GM12878 (cell line): ENCODE measurements at regions not wholly inside any gene's neighbourhood (a gene's known extent, or its start where the extent isn't known, plus 50 kb on each side); places are given as distances from the start of the nearest gene placed in this dataset.

Source experiments
- ATAC-seq: fragments of 200-7000 bp; cut with Tn5 transposase; 3 replicates; pipeline ENCODE4 v1.9.1; 2020; ENCODE audit warnings: mild to moderate bottlenecking, moderate library complexity
- BruUV-seq: library from RNA; stranded (reverse); fragments of 400-500 nt; replicated peaks from 2 replicates; lab custom pipeline; 2021; lab: Mats Ljungman, UMichigan
- CTCF ChIA-PET: fragments of 300-600 bp; sonication (Branson Sonifier 250); formaldehyde crosslinking; extraction: SDS; loops from one replicate; lab custom pipeline; 2021; ENCODE audit warnings: inconsistent platforms; lab: Yijun Ruan, JAX
- POLR2A ChIA-PET: fragments of 350-600 bp; formaldehyde crosslinking; extraction: SDS; loops from one replicate; lab custom pipeline; 2021; ENCODE audit warnings: inconsistent platforms; lab: Charles Lee
- RAD21 ChIA-PET: fragments of 300-600 bp; sonication (Branson Sonifier 250); formaldehyde crosslinking; loops from one replicate; lab custom pipeline; 2023; ENCODE audit warnings: antibody characterized with exemption; ENCODE audit not compliant: unreplicated experiment; lab: Charles Lee
- SMC1A ChIA-PET: fragments of 300-600 bp; sonication (Branson Sonifier 250); formaldehyde crosslinking; loops from one replicate; lab custom pipeline; 2023; ENCODE audit not compliant: unreplicated experiment, uncharacterized antibody; lab: Charles Lee
- DNase-seq: peaks from one replicate; pipeline ENCODE4 v3.0.0-alpha.2; 2011; ENCODE audit warnings: low read depth, low spot score
- FAIRE-seq: peaks from 3 replicates; lab custom pipeline; 2011; peaks lifted over from hg19 to GRCh38; lab: Jason Lieb, UNC
- H2AFZ ChIP-seq: 2 replicates; pipeline ENCODE4 v1.6.0; 2011; ENCODE audit warnings: low read depth, low read length, control low read depth; ENCODE audit not compliant: control insufficient read depth
- H3K27ac ChIP-seq: 2 replicates; pipeline ENCODE4 v1.5.1; 2011; ENCODE audit warnings: control low read depth; ENCODE audit not compliant: control insufficient read depth, insufficient read depth
- H3K27me3 ChIP-seq, 2 experiments: replicated peaks in 1 of 2; 2 replicates each; pipeline versions ENCODE4 v1.6.0 to v1.6.1; 2011; ENCODE audit warnings: low read length in 1 of 2; ENCODE audit not compliant: control insufficient read depth in 2 of 2, insufficient read depth in 2 of 2
- H3K36me3 ChIP-seq, 2 experiments: 2 replicates each; pipeline ENCODE4 v1.5.1; 2011; ENCODE audit warnings: low read length in 1 of 2; ENCODE audit not compliant: control insufficient read depth in 2 of 2, insufficient read depth in 2 of 2
- H3K4me1 ChIP-seq: 2 replicates; pipeline ENCODE4 v1.6.1; 2011; ENCODE audit warnings: mild to moderate bottlenecking, low read length, moderate library complexity, mixed read lengths; ENCODE audit not compliant: control insufficient read depth, insufficient read depth
- H3K4me2 ChIP-seq: 2 replicates; pipeline ENCODE4 v1.6.0; 2011; ENCODE audit warnings: control low read depth; ENCODE audit not compliant: control insufficient read depth, insufficient read depth
- H3K4me3 ChIP-seq: fragments of 200-600 bp; sonication (generic); 2 replicates; pipeline ENCODE4 v1.5.1; 2016
- H3K79me2 ChIP-seq: 2 replicates; pipeline ENCODE4 v1.6.0; 2011; ENCODE audit warnings: low read length; ENCODE audit not compliant: control insufficient read depth, insufficient read depth
- H3K9ac ChIP-seq: 2 replicates; pipeline ENCODE4 v1.8.0; 2011; ENCODE audit warnings: low read length, control low read depth, mixed read lengths; ENCODE audit not compliant: control insufficient read depth, insufficient read depth
- H3K9me3 ChIP-seq: replicated peaks from 3 replicates; pipeline ENCODE4 v1.5.1; 2011; ENCODE audit warnings: mild to moderate bottlenecking, low read length; ENCODE audit not compliant: control insufficient read depth, insufficient read depth
- H4K20me1 ChIP-seq: 2 replicates; pipeline ENCODE4 v1.6.0; 2011; ENCODE audit not compliant: control insufficient read depth, insufficient read depth
- RAD21 ChIP-seq: IDR thresholded peaks from 2 replicates; pipeline ENCODE4 v1.6.1; 2011; ENCODE audit warnings: mild to moderate bottlenecking, low read depth, low read length, moderate library complexity; ENCODE audit not compliant: insufficient read depth
- RAD51 ChIP-seq: fragments of 450-650 bp; IDR thresholded peaks from 2 replicates; pipeline ENCODE4 v1.6.1; 2016; ENCODE audit warnings: moderate library complexity, mild to moderate bottlenecking, inconsistent platforms
- SMAD1 ChIP-seq: fragments of 450-650 bp; IDR thresholded peaks from 2 replicates; pipeline ENCODE4 v1.6.1; 2018; ENCODE audit warnings: mild to moderate bottlenecking, low read depth; ENCODE audit not compliant: partially characterized antibody
- ZNF384 ChIP-seq: IDR thresholded peaks from 2 replicates; pipeline ENCODE4 v1.6.1; 2012; ENCODE audit warnings: low read depth, mild to moderate bottlenecking, low read length, improper control_type of control experiment, borderline replicate concordance
- WGBS: methylation state at CpG from one replicate; pipeline ENCODE4 v1.1.6; 2016; ENCODE audit warnings: low lambda C conversion rate; ENCODE audit not compliant: insufficient replicate concordance, insufficient coverage; ENCODE audit errors: missing lambda C conversion rate; 5-methylcytosine and 5-hydroxymethylcytosine counted together
- in situ Hi-C: fragments of 300-500 bp; cut with MboI; formaldehyde crosslinking; loops from 9 replicates; pipeline ENCODE4 v1.14.3; 2018; ENCODE audit warnings: mixed read lengths
- intact Hi-C: fragments of 100-400 bp; cut with micrococcal nuclease; formaldehyde crosslinking; loops from one replicate; pipeline ENCODE4 v1.14.2; 2022; ENCODE audit not compliant: unreplicated experiment
- TF ChIP-seq, protein P1 (sequence below): IDR thresholded peaks from 2 replicates; pipeline ENCODE4 v1.6.1; 2012; ENCODE audit warnings: low read depth, low read length, improper control_type of control experiment
- TF ChIP-seq, protein P2 (sequence below), 3 experiments: IDR thresholded peaks in 2 of 3; conservative IDR thresholded peaks in 1 of 3; 2 replicates each; pipeline ENCODE4 v1.5.1; 2011; ENCODE audit warnings: low read depth in 3 of 3, low read length in 3 of 3, mild to moderate bottlenecking in 3 of 3, control low read depth in 2 of 3, moderate library complexity in 2 of 3, inconsistent platforms in 1 of 3, mixed read lengths in 1 of 3; ENCODE audit not compliant: control insufficient read depth in 2 of 3, insufficient read depth in 1 of 3; ENCODE audit errors: extremely low read depth in 1 of 3

DNA sequence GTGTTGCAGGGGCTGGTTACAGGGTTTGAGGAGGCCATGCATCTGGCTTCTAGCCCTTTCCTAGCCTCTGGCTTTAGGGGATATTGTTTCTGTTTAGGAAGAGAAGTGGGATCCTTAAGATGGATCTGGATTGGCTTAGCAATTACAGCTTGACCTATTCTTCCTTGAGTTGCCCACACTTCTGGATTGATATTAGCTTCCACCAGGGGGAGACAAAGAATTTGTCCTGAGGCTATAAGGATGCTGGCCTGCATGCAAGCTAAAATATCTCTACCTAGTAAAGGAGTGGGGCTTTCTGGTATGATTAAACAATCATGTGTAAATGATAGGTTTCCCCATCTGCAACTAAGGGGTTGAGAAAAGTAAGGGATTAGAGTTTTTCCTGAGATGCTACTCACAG lies 117.2 kb downstream of the TEX13C start:
- no peaks in the 10 kb centered on the region for H3K9me3 ChIP-seq
- FAIRE-seq (no peak), DNase-seq (no peak)

DNA sequence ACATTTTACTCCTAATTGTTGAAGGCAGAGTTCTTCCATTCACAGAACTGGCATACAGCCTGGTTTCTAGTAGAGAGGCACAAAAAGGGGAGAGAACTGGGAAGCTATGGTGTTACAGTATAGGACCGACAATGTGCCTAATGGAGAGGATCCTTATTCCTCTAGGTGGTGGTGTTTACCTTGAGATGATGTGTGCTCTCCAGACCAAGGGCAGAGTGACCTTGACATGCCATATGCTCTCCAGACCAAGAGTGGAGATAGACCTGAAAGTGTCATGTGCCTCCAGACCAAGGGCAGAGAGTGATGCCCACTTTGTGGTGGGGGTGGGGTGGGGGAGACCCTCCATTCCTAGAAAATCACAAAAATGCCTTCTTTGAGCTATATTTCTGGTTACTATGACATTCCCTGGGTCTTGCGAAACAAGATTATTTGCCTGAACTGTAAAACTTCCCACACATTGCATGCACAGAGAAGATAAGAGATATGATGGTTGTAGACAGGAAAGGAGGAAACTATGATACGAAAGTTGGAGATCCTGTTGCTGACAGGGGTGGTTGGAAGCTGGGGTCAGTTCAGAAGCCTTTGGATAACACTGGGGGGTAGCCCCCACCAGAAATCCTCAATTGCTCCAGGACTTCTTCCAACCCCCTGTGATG lies 119.7 kb downstream of the TEX13C start:
- Histone ChIP-seq H3K27ac (no peak overlapping the region), H2AFZ (no peak overlapping the region), H3K9ac (no peak overlapping the region), H4K20me1 (no peaks in the 10 kb centered on the region), H3K9me3 (no peaks in the 10 kb centered on the region), H3K27me3 (no peaks in the 10 kb centered on the region), H3K4me3 (no peak overlapping the region), H3K4me2 (no peak overlapping the region), H3K4me1 (no peaks in the 10 kb centered on the region), H3K36me3 (no peaks in the 10 kb centered on the region), H3K79me2 (no peaks in the 10 kb centered on the region)
- ChIA-PET SMC1A (no interaction called here), POLR2A (no interaction called here), CTCF (no interaction called here), RAD21 (no interaction called here)
- in situ Hi-C loops, result no loop called here
- WGBS, result 35% methylated on average over 3 of the region's 3 CpGs
- BruUV-seq, result no TSS peak
- FAIRE-seq (no peak), ATAC-seq (no peak), DNase-seq (no peak)
- TF ChIP-seq SMAD1 (no peak), ZNF384 (no peak)
- TF ChIP-seq, protein P1, sequence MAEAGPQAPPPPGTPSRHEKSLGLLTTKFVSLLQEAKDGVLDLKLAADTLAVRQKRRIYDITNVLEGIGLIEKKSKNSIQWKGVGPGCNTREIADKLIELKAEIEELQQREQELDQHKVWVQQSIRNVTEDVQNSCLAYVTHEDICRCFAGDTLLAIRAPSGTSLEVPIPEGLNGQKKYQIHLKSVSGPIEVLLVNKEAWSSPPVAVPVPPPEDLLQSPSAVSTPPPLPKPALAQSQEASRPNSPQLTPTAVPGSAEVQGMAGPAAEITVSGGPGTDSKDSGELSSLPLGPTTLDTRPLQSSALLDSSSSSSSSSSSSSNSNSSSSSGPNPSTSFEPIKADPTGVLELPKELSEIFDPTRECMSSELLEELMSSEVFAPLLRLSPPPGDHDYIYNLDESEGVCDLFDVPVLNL, result no peak
- intact Hi-C loops, result loop anchor here (5.0 kb wide), 1 partner anchor 208 kb away; no protein-coding TSS in a partner anchor

More for the DNA sequence above, 117.2 kb downstream of the TEX13C start:
- Histone ChIP-seq H3K9ac (no peak overlapping the region), H3K4me3 (no peak overlapping the region), H3K79me2 (no peaks in the 10 kb centered on the region), H3K4me2 (no peak overlapping the region), H3K4me1 (no peaks in the 10 kb centered on the region), H3K36me3 (no peaks in the 10 kb centered on the region), H3K27ac (no peak overlapping the region), H4K20me1 (no peaks in the 10 kb centered on the region), H3K27me3 (no peaks in the 10 kb centered on the region), H2AFZ (no peak overlapping the region)
- TF ChIP-seq RAD21 (peak; percentile 40; the same call in 1 of the 2 replicates), RAD51 (no peak)
- TF ChIP-seq, protein P2, sequence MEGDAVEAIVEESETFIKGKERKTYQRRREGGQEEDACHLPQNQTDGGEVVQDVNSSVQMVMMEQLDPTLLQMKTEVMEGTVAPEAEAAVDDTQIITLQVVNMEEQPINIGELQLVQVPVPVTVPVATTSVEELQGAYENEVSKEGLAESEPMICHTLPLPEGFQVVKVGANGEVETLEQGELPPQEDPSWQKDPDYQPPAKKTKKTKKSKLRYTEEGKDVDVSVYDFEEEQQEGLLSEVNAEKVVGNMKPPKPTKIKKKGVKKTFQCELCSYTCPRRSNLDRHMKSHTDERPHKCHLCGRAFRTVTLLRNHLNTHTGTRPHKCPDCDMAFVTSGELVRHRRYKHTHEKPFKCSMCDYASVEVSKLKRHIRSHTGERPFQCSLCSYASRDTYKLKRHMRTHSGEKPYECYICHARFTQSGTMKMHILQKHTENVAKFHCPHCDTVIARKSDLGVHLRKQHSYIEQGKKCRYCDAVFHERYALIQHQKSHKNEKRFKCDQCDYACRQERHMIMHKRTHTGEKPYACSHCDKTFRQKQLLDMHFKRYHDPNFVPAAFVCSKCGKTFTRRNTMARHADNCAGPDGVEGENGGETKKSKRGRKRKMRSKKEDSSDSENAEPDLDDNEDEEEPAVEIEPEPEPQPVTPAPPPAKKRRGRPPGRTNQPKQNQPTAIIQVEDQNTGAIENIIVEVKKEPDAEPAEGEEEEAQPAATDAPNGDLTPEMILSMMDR (IDR thresholded peaks at IDR 0.05 in 2 of 3, conservative IDR thresholded peaks at IDR 0.05 in 1 of 3; ENCODE audit: control insufficient read depth in 2 of 3, extremely low read depth in 1 of 3, insufficient read depth in 1 of 3, low read depth in 3 of 3, low read length in 3 of 3), result peak; percentile 22 to 40 (median 29); a peak in 3 of 6 replicates
- ChIA-PET POLR2A (no interaction called here), SMC1A (no interaction called here), RAD21 (no interaction called here), CTCF (interaction anchor here (0.9 to 1.7 kb wide), 6 partner anchors 8 to 704 kb away, joined by 3 to 8 read pairs (median 4); no protein-coding TSS in a partner anchor)
- intact Hi-C loops, result loop anchor here (5.0 kb wide), 1 partner anchor 210 kb away; no protein-coding TSS in a partner anchor
- ATAC-seq, result peak; percentile 62
- in situ Hi-C loops, result no loop called here
- no TSS peak for BruUV-seq
